GM23338 (cell line): ENCODE measurements at regions not wholly inside any gene's neighbourhood (a gene's known extent, or its start where the extent isn't known, plus 50 kb on each side); places are given as distances from the start of the nearest gene placed in this dataset.
"Not testable (repeated sequence)": the region's sequence is repeated elsewhere in the genome, so short reads cannot be mapped to it uniquely, and the experiment has no call there.

Experiments used
- ATAC-seq: fragments of 200-7000 bp; cut with Tn5 transposase; 3 replicates; pipeline ENCODE4 v1.9.1; 2020
- DNase-seq: peaks from one replicate; pipeline ENCODE4 v3.0.0-alpha.2; 2015; ENCODE audit warnings: low spot score
- H2AFZ ChIP-seq: fragments of 200-600 bp; sonication (generic); 2 replicates; pipeline ENCODE4 v1.8.0; 2016; ENCODE audit warnings: antibody characterized with exemption, mild to moderate bottlenecking, moderate library complexity
- H3F3A ChIP-seq: fragments of 200-600 bp; sonication (generic); replicated peaks from 2 replicates; pipeline ENCODE4 v1.8.0; 2017; ENCODE audit warnings: antibody characterized with exemption, mixed run types, low read depth
- H3K27ac ChIP-seq: fragments of 200-600 bp; sonication (generic); 2 replicates; pipeline ENCODE4 v1.6.1; 2016; ENCODE audit warnings: low read depth
- H3K27me3 ChIP-seq: fragments of 200-600 bp; sonication (generic); 2 replicates; pipeline ENCODE4 v1.8.0; 2016; ENCODE audit warnings: mild to moderate bottlenecking, mixed run types, moderate library complexity; ENCODE audit not compliant: insufficient read depth
- H3K36me3 ChIP-seq: fragments of 200-600 bp; sonication (generic); 2 replicates; pipeline ENCODE4 v1.8.0; 2016; ENCODE audit warnings: mild to moderate bottlenecking; ENCODE audit not compliant: insufficient read depth
- H3K4me1 ChIP-seq: fragments of 200-600 bp; sonication (generic); 2 replicates; pipeline ENCODE4 v1.8.0; 2016; ENCODE audit warnings: mild to moderate bottlenecking, moderate library complexity; ENCODE audit not compliant: insufficient read depth
- H3K4me2 ChIP-seq: fragments of 200-600 bp; sonication (generic); 2 replicates; pipeline ENCODE4 v1.7.1; 2017; ENCODE audit warnings: mixed run types
- H3K4me3 ChIP-seq: fragments of 200-600 bp; sonication (generic); 2 replicates; pipeline ENCODE4 v1.6.1; 2016; ENCODE audit warnings: mixed run types
- H3K79me2 ChIP-seq: fragments of 200-600 bp; sonication (generic); replicated peaks from 2 replicates; pipeline ENCODE4 v1.8.0; 2017; ENCODE audit warnings: mild to moderate bottlenecking; ENCODE audit not compliant: insufficient read depth
- H3K9me2 ChIP-seq: fragments of 200-600 bp; sonication (generic); 2 replicates; pipeline ENCODE4 v1.8.0; 2017; ENCODE audit not compliant: insufficient read depth
- H4K20me1 ChIP-seq: fragments of 200-600 bp; sonication (generic); replicated peaks from 2 replicates; pipeline ENCODE4 v1.8.0; 2017; ENCODE audit warnings: mild to moderate bottlenecking; ENCODE audit not compliant: insufficient read depth
- H3K27ac Mint-ChIP-seq: 2 replicates; pipeline ENCODE4 v1.8.0; 2020; ENCODE audit warnings: inconsistent platforms, mild to moderate bottlenecking, moderate library complexity, mixed read lengths
- H3K27me3 Mint-ChIP-seq: 3 replicates; pipeline ENCODE4 v1.8.0; 2022; ENCODE audit warnings: low read depth, mild to moderate bottlenecking, moderate library complexity, mixed read lengths, inconsistent platforms; ENCODE audit not compliant: insufficient read depth, poor library complexity
- H3K36me3 Mint-ChIP-seq: 3 replicates; pipeline ENCODE4 v1.8.0; 2021; ENCODE audit warnings: low read depth, mild to moderate bottlenecking, inconsistent platforms, moderate library complexity, mixed read lengths
- H3K4me1 Mint-ChIP-seq: 3 replicates; pipeline ENCODE4 v1.8.0; 2020; ENCODE audit warnings: mild to moderate bottlenecking, inconsistent platforms, mixed read lengths
- H3K4me3 Mint-ChIP-seq: 3 replicates; pipeline ENCODE4 v1.8.0; 2021; ENCODE audit warnings: moderate library complexity, mild to moderate bottlenecking, inconsistent platforms, mixed read lengths
- H3K9me3 Mint-ChIP-seq: 3 replicates; pipeline ENCODE4 v1.8.0; 2020; ENCODE audit warnings: moderate library complexity, mild to moderate bottlenecking, inconsistent platforms, mixed read lengths
- ETS1 ChIP-seq: IDR thresholded peaks from 2 replicates; pipeline ENCODE4 v1.6.1; 2016; ENCODE audit warnings: antibody characterized with exemption
- JUNB ChIP-seq: IDR thresholded peaks from one replicate; pipeline ENCODE4 v1.6.1; 2016; ENCODE audit warnings: antibody characterized with exemption; ENCODE audit not compliant: unreplicated experiment
- NANOG ChIP-seq: IDR thresholded peaks from 2 replicates; pipeline ENCODE4 v1.6.1; 2016; ENCODE audit warnings: antibody characterized with exemption, borderline replicate concordance
- ZNF114 ChIP-seq: fragments of 250-450 bp; sonication (Bioruptor Pico); IDR thresholded peaks from 2 replicates; pipeline ENCODE4 v1.5.0; 2020; ENCODE audit warnings: mild to moderate bottlenecking, moderate library complexity
- ZNF462 ChIP-seq: fragments of 250-450 bp; sonication (Bioruptor Pico); IDR thresholded peaks from 2 replicates; pipeline ENCODE4 v1.5.0; 2020; ENCODE audit warnings: mild to moderate bottlenecking, moderate library complexity

GRCh38 chr3:170801597-170801996 lies 68.4 kb downstream of the RPL22L1 start (continued):
- TF ChIP-seq ZNF462 (CRISPR knock-in tag) = no peak
- TF ChIP-seq ETS1 = no peak
- TF ChIP-seq NANOG = no peak
- no peak for TF ChIP-seq JUNB
- no peak for TF ChIP-seq ZNF114 (CRISPR knock-in tag)

- DNase-seq, H2AFZ ChIP-seq, H4K20me1 ChIP-seq, H3K27me3 Mint-ChIP-seq, H3K36me3 ChIP-seq, H3K4me1 Mint-ChIP-seq, H3K4me1 ChIP-seq, H3K4me3 Mint-ChIP-seq, H3K27ac ChIP-seq, H3K27ac Mint-ChIP-seq, H3K4me2 ChIP-seq, H3K4me3 ChIP-seq, H3K9me3 Mint-ChIP-seq, ATAC-seq, H3K27me3 ChIP-seq, H3F3A ChIP-seq, H3K79me2 ChIP-seq, H3K36me3 Mint-ChIP-seq, H3K9me2 ChIP-seq: not testable (repeated sequence)
These were observed 69.7 kb downstream of the RPL22L1 start for GRCh38 chr3:170800275-170800674.
